NOMO-1 (cell line): ENCODE measurements at regions not wholly inside any gene's neighbourhood (a gene's known extent, or its start where the extent isn't known, plus 50 kb on each side); places are given as distances from the start of the nearest gene placed in this dataset.
"Not testable (repeated sequence)": the region's sequence is repeated elsewhere in the genome, so short reads cannot be mapped to it uniquely, and the experiment has no call there.

Experiments used
- DNase-seq, 2 experiments: peaks; one replicate each; lab custom pipeline; 2025; ENCODE audit not compliant: unreplicated experiment in 2 of 2; lab: John Stamatoyannopoulos, UW

DNA sequence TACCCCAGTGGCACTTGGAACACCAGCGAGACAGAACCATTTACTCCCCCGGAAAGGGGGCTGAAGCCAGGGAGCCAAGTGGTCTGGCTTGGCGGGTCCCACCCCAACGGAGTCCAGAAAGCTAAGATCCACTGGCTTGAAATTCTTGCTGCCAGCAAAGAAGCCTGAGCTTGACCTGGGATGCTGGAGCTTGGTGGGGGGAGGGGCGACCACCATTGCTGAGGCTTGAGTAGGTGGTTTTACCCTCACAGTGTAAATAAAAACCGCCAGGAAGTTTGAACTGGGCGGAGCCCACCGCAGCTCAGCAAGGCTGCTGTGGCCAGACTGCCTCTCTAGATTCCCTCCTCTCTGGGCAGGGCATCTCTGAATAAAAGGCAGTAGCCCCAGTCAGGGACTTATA, 62.8 kb downstream of the RPS24 start:
- DNase-seq: not testable (repeated sequence)

DNA sequence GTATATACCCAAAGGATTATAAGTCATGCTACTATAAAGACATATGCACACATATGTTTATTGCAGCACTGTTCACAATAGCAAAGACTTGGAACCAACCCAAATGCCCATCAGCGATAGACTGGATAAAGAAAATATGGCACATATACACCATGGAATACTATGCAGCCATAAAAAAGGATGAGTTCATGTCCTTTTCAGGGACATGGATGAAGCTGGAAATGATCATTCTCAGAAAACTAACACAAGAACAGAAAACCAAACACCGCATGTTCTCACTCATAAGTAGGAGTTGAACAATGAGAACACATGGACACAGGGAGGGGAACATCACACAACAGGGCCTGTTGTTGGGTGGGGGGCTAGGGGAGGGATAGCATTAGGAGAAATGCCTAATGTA, 68.9 kb downstream of the RPS24 start:
- DNase-seq: not testable (repeated sequence)

DNA sequence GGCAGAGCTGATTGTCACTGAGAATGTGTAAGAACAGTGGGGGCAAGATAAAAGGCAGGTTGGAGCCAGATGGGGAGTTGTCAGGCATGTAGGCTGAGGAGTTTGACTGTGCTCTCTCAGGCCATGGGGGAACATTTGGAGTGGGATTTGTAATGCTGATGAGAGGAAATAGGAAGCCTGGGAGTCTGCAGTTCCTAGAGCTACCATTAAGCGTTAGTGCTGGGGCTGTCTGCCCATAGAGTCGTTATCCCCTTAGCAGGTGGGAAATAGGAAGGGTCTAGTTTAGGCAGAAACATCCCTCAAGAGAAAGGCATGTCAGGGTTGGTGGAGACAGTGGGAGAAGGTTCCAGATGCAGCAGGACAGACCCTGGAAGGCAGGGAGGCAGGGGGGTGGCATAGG, 75.5 kb downstream of the RPS24 start:
- no peak for DNase-seq

DNA sequence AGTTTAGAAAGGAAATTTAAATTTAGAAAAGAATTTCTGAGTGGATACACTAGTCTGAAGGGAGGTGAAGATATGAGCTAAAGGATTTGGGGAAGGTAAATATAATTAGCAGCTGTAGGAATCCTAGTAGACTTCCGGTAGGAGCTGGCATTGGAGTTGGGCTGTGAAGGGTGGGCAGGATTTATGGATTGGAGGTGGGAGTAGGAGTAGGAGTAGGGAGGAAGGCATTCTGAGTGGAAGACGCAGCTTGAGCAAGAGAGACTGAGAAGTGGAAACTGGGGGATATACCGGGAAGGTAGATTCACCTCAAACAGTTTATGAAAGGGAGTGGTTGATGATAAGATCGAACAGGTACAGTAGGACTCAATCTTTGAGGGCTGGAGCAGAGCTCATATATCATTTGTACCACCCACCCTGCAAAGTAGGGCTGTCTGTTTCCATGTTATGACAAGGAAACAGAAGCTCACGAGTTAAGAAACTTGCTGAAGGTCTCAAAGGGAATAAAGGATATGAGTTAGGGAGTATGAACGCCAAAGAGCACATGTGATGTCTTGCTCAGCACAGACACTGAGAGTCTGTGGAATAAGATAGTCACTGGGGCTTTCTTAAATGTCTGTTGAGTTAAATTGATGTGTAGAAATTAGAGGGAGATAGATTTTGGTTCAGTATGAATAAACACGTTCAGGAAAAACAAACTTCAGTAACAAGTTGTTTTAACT, 81.6 kb downstream of the RPS24 start:
- no peak for DNase-seq

DNA sequence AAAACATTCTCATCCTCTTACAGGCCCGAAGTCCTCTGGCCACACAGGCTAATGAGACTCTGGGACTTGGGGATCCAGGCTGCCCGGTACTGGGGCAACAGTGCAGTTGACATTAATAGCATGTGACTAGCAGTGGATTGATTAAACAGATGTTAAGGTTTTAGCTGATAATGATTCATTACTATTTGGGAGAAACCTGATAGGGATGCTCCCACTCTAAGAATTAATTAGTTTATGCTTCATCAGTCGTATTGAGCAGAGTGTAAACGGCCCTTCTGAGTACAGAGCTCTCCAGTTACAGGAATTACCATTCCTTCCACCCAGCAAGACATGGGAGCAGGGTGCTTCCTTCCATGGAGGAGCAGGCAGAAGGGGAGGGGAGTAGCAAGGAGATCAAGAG, 82.7 kb downstream of the RPS24 start:
- DNase-seq: no peak

DNA sequence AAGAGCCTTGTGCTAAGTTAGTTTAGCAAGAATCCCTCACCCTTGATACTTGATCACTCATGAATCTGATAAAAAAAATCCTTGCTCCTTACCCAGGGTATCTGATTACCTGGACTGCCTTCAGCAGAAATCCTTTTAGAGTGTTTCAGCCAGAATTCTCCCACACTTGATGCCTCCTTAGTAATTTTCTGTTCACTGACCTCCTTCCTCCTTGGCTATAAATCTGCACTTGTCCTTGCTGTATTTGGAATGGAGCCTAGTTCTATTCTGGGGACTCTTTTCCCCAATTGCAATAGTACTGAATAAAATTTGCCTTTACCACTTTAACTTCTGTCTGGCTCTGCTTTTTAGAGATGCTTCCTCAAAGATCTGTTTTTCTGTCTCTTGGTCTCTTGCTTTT, 84.9 kb downstream of the RPS24 start:
- no peak for DNase-seq

DNA sequence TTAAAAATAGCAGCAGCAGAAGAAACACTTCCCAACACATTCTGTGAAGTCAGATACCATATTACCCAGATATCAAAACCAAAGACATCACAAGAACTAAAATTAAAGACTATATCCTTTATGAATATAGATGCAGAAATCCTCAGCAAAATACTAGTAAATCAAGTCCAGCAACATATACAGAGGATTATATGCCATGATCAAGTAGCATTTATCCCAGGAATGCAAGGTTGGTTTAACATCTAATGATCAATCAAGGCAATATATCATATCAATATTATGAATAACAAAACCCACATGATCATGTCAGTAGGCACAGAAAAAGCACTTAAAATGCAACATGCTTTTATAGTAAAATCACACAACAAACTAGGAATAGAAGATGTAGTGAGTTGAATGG, 88.1 kb downstream of the RPS24 start:
- DNase-seq: no peak

DNA sequence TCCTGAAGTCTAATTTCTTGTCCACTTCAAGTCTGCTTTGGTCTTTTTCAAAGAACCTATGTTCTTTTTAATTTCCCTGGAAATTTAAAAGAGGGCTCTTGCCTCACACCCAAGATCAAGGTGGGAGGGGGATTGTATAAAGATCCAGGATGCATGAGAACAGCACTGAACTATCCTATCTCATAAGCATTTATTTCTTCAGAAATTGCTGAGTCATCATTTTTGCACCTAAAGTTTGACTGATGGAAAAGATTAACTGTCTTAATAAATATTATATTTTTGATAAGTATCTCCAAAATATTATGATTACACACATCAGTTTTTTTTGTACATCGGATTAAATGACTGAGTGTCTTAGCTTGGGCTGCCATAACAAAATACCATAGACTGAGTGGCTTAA, 90.5 kb downstream of the RPS24 start:
- no peak for DNase-seq

DNA sequence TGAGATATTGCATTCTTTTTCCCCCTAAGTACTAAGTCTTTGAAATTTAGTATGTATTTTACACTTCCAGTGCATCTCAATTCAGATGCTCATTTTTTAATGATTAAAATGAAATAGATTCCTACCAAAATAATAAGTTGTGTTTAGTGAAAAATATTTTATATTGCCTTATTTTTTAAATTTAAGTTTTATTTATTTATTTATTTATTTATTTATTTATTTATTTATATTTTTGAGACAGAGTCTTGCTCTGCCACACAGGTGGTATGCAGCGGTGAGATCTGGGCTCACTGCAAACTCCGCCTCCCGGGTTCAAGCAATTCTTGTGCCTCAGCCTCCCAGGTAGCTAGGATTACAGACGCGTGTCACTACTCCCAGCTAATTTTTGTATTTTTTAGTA, 95.5 kb downstream of the RPS24 start:
- DNase-seq: no peak

DNA sequence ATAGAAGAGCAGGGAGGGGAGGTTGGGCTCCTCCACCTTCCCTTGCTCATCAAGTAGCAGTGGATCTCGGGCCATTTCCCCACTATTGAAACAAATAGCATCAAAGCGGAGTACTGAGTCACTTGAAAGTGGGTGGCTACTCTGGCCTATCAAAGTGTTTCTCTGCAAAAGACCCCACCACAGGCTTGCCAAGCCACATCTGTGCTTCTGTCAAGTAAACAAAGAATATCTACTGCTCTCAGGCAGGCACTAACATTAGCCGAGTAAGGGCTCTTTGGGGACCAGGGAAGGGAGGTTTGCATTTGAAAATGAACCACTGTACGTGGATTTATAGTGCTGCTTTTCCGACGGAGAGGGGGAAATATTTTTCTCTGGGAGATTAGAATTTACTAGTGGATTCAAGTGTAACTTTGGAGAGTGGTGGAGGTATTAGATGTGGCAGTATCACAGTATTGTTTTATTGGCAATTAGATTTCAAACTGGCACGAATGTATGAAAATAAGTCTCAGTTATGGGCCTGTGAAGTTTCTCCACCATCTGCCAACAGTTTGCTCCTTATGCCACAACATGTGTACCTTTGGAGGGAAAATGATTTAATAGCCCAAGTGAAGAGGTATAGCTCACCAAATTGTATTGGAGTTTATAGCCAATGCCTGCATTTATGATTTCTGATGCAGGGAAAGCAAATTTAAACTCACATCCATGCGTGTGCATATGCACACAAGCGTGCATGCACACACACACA, 97.5 kb downstream of the RPS24 start:
- no peak for DNase-seq

DNA sequence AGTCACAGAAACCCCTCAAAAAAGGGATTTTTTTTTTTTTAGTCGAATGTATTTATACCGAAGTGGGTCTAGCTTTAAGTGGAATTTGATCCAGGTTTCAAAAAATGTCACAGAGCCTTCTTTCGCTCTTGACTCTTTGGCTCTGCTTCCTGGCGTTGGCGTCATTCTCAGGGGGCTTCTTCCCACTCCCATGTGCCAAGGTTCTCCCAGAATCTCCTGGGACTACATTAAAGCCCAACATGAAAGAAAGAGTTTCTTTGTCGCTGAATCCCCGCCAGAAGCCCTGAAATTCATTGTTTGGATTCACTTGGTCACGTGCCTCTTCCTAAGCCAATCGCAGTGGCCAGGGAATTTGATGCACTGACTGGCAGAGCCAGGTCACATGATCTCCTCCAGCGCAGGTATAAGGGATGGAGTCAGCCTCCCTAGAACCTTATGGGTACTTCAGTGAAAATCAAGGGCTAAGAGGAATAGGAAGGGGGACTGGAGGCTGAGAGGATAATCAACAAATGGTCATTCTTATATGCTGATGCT, 101.2 kb downstream of the RPS24 start:
- DNase-seq: no peak

DNA sequence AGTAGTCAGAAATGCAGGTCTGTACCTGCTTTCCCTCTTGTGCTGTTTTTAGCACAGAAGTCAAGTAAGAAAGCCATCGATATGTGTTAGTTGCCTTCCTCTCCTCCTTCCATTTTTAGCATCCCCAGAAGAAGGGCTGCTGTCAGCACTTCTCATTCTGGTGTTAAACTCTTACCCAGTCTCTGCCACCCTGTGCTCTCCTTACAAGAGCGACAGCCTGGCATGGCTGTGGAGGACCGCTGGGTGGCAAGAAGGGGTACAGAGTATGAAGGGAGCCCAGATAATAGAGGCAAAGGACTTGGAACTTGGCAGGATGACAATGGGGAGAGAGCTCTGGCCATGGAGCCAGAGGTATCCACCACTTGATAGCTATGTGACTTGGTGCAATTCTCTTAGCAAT, 103.5 kb downstream of the RPS24 start:
- DNase-seq: no peak

DNA sequence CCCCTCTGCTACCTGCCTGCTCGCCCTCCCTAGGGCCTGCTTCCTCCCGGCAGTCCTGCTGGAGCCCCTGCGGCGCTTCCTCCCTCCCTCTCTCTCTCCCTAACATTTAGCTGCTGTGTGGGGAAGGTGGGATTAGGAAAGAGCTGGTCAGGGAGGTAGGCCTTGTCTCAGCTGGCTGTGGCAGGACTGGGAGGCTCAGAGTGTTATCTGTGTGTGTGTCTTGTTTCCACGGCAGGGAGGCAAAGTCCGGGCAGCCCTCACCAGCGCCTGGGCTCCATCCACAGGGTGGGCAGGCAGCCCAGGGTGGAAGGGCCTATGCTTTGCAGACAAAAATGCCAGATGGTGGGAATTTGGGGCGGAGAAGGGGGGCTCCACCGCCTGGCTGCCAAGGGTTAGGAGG, 105.7 kb downstream of the RPS24 start:
- DNase-seq: no peak

DNA sequence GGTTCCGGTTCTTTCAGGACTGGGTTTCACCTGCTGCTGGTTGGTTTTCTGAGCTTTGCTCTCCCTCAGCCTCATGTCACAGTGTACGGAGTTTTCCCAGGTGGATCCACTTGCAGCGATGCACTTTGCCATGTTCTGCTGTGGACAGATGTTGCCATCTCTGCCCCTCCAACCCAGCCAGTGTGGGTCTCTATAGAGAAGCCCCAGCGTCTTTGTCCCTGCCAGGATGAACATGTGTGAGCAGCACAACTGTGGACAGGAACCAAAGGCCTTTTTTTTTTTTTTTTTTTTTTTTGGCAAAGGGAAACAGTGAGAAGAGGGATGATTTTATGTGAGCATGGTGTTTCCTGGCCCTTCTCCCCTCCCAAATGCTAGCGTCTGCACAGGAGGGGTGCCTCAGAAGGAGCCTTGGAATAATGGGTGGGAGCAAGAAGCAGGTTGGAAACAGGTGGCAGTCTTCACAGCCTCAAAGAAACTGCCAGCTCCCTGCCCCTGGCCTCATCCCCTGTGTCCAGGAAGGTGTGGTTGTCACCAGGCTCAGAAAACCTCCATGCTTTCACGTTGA, 106.5 kb downstream of the RPS24 start:
- DNase-seq: no peak

DNA sequence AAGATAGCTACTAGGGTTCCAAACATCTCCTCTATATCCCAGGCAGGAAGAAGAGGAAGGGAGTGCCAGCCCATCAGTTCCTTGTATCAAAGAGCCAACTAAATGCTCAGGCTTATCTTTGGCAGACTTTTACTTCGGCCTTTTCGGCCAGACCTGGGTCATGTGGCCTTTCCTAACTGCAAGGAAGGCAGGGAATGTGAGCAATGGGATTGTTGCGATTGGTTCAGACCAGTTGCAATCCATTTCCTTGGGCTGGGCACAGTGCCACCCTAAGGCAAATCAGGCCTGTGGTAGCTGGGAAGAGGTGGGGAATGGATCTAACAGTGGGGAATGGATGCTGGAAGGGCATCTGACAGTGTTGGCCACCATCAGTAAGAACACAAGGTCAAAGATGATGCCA, 109.9 kb downstream of the RPS24 start:
- DNase-seq: no peak

DNA sequence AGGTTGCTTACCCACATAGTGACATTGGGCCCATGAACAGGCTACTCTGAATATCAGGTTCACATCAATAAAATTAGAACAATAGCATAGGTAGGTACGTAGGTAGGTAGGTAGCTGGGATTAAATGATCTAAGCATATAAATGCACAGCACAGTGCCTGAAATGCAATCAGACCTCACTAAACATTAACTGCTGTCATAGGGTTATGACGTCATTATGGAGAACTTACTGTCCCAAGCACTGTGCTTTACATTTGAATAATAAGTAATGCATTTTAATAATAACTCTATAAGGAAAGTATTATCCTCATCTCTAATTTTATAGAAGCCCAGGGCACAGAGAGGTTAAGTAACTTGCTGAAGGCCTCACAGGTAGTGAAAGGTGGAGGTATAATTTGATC, 112.5 kb downstream of the RPS24 start:
- no peak for DNase-seq

DNA sequence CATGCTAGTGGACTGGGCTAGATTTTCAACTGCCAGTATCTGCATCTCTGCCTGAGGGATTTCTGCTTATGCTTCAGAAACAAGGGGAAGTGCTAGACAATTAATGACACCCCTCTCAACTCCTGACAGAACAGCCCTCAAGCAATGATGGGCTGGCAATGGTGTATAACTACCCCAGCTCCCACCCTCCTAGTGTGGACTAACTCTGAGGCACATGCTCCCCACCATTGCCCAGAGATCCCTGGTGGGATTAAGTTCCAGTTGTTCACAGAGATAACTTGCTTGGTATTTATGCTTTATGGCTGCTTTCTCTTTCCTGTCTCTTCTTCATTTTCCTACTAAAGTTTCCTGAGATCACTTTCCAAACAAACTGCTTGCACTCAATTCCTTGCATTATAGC, 113.5 kb downstream of the RPS24 start:
- no peak for DNase-seq

DNA sequence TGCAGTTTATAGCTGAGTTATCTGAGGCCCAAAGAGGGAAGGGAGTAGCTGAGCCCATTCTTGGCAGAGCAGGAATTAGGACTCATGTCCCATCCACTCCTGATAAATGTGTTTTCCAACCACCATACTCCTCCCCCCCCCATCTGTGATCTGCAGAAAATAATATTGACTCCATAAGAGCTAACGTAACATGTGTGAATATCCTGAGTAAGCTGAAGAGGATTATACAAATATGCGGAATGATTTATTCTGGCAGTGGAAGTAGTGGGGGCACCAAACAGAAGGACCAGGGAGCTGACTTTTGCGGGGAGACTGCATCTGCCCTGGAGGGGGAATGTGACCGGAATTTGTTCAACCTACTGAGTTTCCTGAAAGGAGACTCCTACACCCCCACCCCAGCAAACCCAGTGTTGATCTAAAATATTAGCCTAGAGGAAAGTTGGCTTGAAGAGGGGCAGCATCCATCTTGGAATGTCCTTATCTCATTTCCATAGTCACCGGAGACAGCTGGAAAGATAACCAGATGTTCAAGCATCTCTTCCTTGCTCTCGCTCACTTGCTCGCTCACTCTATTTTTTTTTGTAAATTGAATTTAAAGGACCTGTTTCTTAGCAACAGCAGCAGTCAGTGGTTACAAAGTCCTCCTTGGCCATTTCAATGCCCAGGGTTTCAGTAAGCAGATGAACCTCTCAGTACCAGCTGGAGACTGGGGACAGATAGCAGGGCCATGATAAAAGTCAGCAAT, 114.7 kb downstream of the RPS24 start:
- DNase-seq: no peak

DNA sequence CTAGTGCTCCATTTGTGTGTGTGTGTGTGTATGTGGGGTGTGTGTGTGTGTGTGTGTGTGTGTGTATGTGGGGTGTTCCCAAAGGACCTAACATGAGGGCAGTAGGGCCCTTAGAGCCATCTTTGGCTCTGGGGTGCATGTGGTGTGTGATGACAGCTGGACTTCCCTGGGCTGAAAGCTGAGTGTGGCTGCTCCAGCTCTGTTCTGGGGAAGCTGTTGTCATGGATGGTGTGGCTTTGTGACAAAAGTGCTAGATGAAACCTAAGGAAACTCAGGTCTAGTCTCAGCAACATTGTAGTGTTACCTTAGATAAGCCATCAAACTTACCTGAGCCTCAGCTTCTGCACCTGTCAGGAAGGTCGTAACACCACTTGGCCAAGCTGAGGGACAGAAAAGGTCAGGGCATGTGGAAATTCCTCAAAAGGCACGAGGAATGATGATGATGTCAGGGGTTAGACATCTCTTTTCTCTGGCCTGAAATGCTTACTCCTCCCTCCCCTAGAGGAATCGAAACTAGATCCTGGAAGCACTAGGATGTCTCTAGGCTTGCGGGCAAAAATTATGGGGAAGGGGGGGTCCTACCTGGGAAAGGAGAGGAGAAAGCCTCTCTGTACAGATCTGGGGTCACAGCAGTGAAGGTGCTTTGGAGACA, 115.4 kb downstream of the RPS24 start:
- no peak for DNase-seq

DNA sequence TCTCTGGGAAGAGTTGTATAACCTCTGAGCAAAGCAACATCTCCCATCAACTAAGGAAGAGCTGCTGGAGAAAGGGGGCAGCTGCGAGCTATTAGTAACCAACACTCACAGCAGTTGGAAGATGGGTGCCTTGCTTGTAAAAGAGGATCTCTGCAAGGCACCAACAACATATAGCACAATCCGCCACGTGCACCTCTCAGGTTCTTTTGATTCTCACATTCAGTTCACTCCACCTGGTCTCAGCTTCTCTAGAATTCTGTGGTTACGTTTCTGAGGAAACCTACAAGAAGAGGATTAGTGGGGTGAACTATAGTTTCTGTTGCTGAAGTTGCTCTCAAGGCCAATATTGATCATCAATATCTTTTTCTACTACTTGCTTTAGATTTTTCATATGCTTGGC, 117.1 kb downstream of the RPS24 start:
- DNase-seq: no peak

DNA sequence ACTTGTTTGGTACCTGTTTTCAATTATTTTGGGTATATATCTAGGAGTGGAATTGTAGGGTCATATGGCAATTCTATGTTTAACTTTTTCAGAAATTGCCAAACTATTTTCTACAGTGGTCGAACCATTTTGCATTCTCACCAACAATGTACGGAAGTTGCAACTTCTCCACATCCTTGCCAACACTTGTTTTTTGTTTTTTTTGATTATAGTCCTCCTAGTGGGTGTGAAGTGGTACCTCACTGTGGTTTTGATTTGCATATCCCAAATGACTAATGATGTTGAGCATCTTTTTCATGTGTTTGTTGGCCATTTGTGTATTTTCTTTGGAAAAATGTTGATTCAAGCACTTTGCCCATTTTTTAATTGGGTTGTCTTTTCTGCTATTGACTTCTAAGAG, 122.1 kb downstream of the RPS24 start:
- DNase-seq: no peak
